ENCODE measurements at regions not wholly inside any gene's neighbourhood (a gene's known extent, or its start where the extent isn't known, plus 50 kb on each side); places are given as distances from the start of the nearest gene placed in this dataset.

DNA sequence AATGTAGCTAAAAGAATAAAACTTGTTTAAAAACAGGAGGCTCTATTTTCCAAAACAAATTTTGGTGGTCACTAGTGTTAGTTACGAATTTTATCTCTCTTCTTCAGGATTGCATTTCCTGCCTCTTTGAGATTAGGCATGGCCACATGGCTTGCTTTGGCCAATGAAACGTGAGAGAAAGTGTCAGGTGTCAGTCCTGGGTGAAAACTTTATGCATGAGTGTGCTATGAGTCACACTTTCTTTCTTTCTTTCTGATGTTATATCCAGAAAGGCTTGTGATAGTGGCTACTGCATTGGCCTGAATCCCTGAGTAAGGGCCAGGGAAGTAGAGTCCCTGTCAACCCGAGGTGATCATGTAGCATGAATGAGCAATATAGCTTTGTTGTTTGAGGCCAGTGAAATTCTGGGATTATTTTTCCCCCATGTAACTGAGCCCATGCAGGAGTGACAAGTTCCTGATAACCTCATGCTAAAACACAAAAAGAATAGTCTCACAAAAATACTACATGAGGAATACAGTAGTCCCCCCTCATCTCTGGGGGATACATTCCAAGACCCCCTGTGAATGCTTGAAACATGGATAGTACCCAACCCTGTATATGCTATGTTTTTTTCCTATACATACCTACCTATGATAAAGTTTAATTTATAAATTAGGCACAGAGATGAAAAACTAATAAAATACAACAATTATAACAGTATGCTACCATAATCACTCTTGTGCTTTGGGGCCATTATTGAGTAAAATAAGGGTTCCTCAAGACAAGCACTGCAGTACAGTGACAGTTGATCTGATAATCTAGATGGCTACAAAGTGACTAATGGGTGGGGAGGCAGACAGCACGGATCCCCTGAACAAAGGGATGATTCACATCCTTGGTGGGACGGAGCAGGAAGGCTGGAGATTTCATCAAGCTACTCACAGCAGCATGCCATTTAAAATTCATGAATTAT is 109.5 kb downstream of the CDC42EP3 start:
- H3K27ac Mint-ChIP-seq (ENCODE audit: unreplicated experiment) = no peak overlapping the region

DNA sequence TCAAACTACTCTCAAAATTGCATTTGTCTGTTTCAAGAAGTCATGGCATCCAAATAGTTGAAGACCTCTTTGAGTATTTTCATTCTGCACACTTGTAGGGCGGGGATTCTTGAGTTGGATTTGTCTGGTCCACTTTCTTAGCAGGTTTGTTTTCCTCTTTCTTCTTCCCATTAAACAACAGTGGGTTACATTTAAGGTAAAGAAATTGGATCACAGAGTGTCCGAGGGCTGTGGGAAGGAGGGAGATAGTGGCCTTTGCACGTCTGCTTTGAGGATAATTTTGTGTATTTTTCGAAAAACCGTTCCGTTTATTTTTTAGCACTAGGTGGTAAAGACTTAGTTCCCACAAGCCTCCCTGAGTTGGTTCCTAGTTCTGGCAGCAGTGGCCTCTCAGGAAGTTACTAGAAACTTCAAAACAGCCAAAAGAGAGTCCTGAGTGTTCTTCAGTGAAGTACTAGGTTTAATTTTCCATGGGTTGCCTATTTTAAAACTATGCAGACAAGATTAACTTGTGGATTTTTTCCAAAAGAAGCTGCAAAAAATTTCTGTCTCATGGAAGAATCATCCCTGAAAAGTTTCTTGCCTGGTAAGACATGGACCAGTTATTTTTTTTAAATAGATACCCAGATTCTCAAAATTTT is 107.9 kb downstream of the CDC42EP3 start:
- H3K9me3 Mint-ChIP-seq (ENCODE audit: unreplicated experiment) = no peaks in the 10 kb centered on the region
- no peak overlapping the region for H3K27ac Mint-ChIP-seq (ENCODE audit: unreplicated experiment)
- DNase-seq (ENCODE audit: low spot score) = no peak
- TF ChIP-seq, protein P1, sequence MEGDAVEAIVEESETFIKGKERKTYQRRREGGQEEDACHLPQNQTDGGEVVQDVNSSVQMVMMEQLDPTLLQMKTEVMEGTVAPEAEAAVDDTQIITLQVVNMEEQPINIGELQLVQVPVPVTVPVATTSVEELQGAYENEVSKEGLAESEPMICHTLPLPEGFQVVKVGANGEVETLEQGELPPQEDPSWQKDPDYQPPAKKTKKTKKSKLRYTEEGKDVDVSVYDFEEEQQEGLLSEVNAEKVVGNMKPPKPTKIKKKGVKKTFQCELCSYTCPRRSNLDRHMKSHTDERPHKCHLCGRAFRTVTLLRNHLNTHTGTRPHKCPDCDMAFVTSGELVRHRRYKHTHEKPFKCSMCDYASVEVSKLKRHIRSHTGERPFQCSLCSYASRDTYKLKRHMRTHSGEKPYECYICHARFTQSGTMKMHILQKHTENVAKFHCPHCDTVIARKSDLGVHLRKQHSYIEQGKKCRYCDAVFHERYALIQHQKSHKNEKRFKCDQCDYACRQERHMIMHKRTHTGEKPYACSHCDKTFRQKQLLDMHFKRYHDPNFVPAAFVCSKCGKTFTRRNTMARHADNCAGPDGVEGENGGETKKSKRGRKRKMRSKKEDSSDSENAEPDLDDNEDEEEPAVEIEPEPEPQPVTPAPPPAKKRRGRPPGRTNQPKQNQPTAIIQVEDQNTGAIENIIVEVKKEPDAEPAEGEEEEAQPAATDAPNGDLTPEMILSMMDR (IDR thresholded peaks at IDR 0.05; ENCODE audit: unreplicated experiment) = no peak
- H3K27me3 Mint-ChIP-seq (ENCODE audit: unreplicated experiment) = peaks cover 4% of the 10 kb centered on the region
- H3K36me3 Mint-ChIP-seq (ENCODE audit: low read depth, unreplicated experiment) = no peaks in the 10 kb centered on the region
- peaks cover 3% of the 10 kb centered on the region for H3K4me1 Mint-ChIP-seq (ENCODE audit: unreplicated experiment)
- H3K4me3 Mint-ChIP-seq (ENCODE audit: unreplicated experiment) = no peak overlapping the region

More for the DNA sequence above, 109.5 kb downstream of the CDC42EP3 start:
- no peaks in the 10 kb centered on the region for H3K36me3 Mint-ChIP-seq (ENCODE audit: low read depth, unreplicated experiment)
- peaks cover 3% of the 10 kb centered on the region for H3K4me1 Mint-ChIP-seq (ENCODE audit: unreplicated experiment)
- H3K27me3 Mint-ChIP-seq (ENCODE audit: unreplicated experiment) = peaks cover 2% of the 10 kb centered on the region
- TF ChIP-seq, protein P1 (IDR thresholded peaks at IDR 0.05; ENCODE audit: unreplicated experiment) = no peak
- H3K9me3 Mint-ChIP-seq (ENCODE audit: unreplicated experiment) = no peaks in the 10 kb centered on the region
- DNase-seq (ENCODE audit: low spot score) = no peak
- no peak overlapping the region for H3K4me3 Mint-ChIP-seq (ENCODE audit: unreplicated experiment)

DNA sequence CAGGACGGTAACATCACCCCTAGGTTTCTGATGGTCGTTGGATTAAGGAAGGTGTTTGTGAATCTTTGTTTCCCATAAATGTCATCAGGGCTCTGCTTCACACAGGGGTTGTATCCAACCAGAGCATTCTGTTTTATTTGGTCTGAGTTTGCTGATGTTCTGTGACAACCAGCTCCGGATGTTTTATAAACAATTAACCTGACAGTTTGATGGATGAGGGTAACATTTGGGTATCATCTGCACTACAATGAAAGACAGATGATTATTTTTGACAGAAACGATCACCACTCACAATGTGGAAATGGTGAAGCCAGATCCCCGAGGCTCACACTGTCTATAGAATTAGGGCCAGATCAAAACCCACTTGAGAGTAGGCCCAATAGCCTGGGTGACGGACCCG is 107.1 kb downstream of the CDC42EP3 start:
- Mint-ChIP-seq H3K27me3 (ENCODE audit: unreplicated experiment) (peaks cover 5% of the 10 kb centered on the region), H3K27ac (ENCODE audit: unreplicated experiment) (no peak overlapping the region), H3K9me3 (ENCODE audit: unreplicated experiment) (no peaks in the 10 kb centered on the region), H3K36me3 (ENCODE audit: low read depth, unreplicated experiment) (no peaks in the 10 kb centered on the region), H3K4me1 (ENCODE audit: unreplicated experiment) (peaks cover 3% of the 10 kb centered on the region), H3K4me3 (ENCODE audit: unreplicated experiment) (no peak overlapping the region)
- TF ChIP-seq, protein P1 (IDR thresholded peaks at IDR 0.05; ENCODE audit: unreplicated experiment) = no peak
- DNase-seq (ENCODE audit: low spot score) = no peak

DNA sequence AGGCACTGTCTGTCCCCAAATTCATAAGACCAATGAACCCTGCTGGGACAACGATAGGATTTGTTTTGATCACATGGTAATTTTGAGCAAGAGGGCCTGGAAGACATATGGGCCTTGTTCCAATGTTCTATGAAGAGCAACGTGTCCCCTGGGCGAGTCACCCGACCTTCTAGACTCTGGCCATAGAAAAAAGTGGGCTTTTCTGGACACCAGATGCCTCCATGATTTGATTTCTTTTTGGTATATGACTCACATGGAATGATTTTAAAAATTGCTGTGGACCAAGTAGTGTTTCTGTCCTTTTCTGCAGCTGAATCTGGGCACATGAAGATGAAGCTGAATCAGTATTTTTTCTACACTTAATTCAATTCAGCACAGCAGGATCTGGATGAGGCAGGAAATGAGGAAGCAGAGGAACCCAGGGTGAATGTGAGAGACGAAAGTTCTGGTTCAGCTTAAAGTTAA is 104.9 kb downstream of the CDC42EP3 start:
- peaks cover 3% of the 10 kb centered on the region for H3K4me1 Mint-ChIP-seq (ENCODE audit: unreplicated experiment)
- no peak overlapping the region for H3K27ac Mint-ChIP-seq (ENCODE audit: unreplicated experiment)
- H3K27me3 Mint-ChIP-seq (ENCODE audit: unreplicated experiment) = peaks cover 3% of the 10 kb centered on the region
- H3K4me3 Mint-ChIP-seq (ENCODE audit: unreplicated experiment) = no peak overlapping the region
- H3K36me3 Mint-ChIP-seq (ENCODE audit: low read depth, unreplicated experiment) = no peaks in the 10 kb centered on the region
- TF ChIP-seq, protein P1 (IDR thresholded peaks at IDR 0.05; ENCODE audit: unreplicated experiment) = no peak
- DNase-seq (ENCODE audit: low spot score) = no peak
- H3K9me3 Mint-ChIP-seq (ENCODE audit: unreplicated experiment) = no peaks in the 10 kb centered on the region

Data from endothelial cell (in vitro differentiated cells).